GM13977 (cell line): ENCODE measurements at regions not wholly inside any gene's neighbourhood (a gene's known extent, or its start where the extent isn't known, plus 50 kb on each side); places are given as distances from the start of the nearest gene placed in this dataset.
"Not testable (repeated sequence)": the region's sequence is repeated elsewhere in the genome, so short reads cannot be mapped to it uniquely, and the experiment has no call there.

ENCODE experiments used
- DNase-seq: peaks from one replicate; pipeline ENCODE4 v3.0.0; 2012; ENCODE audit warnings: low spot score
- in situ Hi-C: fragments of 300-500 bp; cut with MboI; formaldehyde crosslinking; loops from one replicate; pipeline ENCODE4 v1.12.0; 2022; ENCODE audit warnings: low sequenced_read_pairs, low pct_unique_long_range_greater_than_20kb, mixed read lengths, inconsistent platforms; ENCODE audit not compliant: unreplicated experiment
- TF ChIP-seq, protein P1 (sequence below): IDR thresholded peaks from 2 replicates; pipeline ENCODE4 v1.5.1; 2012; ENCODE audit warnings: mild to moderate bottlenecking, control low read depth; ENCODE audit not compliant: insufficient read depth; ENCODE audit errors: extremely low read depth, missing control alignments

GRCh38 chr4:62439051-62439450 lies 1238.9 kb downstream of the ADGRL3 start:
- TF ChIP-seq, protein P1, sequence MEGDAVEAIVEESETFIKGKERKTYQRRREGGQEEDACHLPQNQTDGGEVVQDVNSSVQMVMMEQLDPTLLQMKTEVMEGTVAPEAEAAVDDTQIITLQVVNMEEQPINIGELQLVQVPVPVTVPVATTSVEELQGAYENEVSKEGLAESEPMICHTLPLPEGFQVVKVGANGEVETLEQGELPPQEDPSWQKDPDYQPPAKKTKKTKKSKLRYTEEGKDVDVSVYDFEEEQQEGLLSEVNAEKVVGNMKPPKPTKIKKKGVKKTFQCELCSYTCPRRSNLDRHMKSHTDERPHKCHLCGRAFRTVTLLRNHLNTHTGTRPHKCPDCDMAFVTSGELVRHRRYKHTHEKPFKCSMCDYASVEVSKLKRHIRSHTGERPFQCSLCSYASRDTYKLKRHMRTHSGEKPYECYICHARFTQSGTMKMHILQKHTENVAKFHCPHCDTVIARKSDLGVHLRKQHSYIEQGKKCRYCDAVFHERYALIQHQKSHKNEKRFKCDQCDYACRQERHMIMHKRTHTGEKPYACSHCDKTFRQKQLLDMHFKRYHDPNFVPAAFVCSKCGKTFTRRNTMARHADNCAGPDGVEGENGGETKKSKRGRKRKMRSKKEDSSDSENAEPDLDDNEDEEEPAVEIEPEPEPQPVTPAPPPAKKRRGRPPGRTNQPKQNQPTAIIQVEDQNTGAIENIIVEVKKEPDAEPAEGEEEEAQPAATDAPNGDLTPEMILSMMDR: no peak

GRCh38 chr4:62434921-62435320 lies 1234.8 kb downstream of the ADGRL3 start:
- TF ChIP-seq, protein P1: no peak
- in situ Hi-C loops: no loop called here
- DNase-seq: no peak

More at GRCh38 chr4:62439051-62439450, 1238.9 kb downstream of the ADGRL3 start:
- no peak for DNase-seq
- in situ Hi-C loops: no loop called here

DNA sequence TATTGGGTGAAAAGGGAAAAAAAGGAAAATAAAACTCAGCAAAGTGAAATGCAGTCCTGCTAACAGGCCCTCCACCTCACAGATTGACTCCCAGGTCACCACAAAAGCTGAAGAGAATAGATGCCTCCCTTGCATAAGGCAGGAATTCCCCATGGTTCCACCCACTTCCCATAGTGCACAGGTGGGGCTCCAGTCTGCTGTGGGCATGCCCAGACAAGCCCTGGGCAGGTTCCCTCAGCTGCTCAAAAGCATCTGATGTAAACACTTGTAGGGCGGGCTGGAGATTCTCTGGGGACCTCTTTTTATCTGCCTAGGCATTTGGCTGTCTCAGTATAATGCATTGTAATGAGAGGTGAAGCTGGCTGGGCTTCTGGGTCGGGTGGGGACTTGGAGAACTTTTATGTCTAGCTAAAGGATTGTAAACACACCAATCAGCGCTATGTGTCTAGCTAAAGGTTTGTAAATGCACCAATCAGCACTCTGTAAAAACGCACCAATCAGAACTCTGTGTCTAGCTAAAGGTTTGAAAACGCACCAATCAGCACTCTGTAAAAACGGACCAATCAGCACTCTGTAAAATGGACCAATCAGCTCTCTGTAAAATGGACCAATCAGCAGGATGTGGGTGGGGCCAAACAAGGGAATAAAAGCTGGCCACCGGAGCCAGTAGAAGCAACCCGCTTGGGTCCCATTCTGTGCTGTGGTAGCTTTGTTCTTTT lies 1231.5 kb downstream of the ADGRL3 start:
- DNase-seq, in situ Hi-C loops: not testable (repeated sequence)

DNA sequence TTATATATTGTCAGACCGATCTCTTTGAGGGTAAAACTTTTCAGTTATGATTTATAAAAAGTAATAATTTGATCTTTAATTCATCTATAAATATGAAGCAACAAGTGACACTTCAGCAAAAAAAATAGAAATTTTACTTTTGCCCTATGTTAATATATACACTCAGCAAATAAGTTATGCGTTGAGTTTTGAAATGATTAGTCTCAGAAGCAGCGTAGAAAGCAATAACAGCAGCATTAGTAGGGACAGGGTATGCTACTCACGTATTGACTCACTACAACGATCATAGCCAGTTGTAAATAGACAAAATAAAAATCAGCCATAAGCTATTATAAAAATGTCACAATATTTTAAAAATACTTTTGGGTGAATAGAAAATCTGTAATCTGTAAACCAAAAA lies 1229.2 kb downstream of the ADGRL3 start:
- TF ChIP-seq, protein P1: no peak
- in situ Hi-C loops: no loop called here
- no peak for DNase-seq

DNA sequence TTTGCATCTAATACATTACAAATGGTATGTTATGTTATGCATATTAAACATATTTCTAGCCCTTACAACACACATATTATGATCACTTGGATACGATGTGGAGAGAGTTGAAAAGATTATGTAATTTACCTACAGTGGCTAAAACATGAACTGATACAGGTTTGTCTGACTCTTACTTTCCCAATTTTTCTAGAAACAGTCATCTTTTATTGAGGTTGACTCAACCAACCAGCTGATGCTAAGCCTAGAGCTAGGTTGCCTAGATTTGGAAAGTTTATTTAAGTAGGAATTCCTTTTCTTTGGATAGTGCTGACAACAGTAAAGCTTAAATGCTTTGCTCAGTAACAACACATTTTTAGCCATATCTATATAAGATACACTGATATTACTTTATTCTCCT lies 1215.1 kb downstream of the ADGRL3 start:
- in situ Hi-C loops: no loop called here
- DNase-seq: no peak
- TF ChIP-seq, protein P1: no peak

GRCh38 chr4:62414563-62414962 lies 1214.4 kb downstream of the ADGRL3 start:
- DNase-seq: no peak
- in situ Hi-C loops: no loop called here
- TF ChIP-seq, protein P1: no peak

- TF ChIP-seq, protein P1: no peak
- no peak for DNase-seq
- in situ Hi-C loops: no loop called here
Measured at GRCh38 chr4:62410371-62411003, 1210.4 kb downstream of the ADGRL3 start.
